Caco-2 (cell line): ENCODE measurements at regions not wholly inside any gene's neighbourhood (a gene's known extent, or its start where the extent isn't known, plus 50 kb on each side); places are given as distances from the start of the nearest gene placed in this dataset.

Experiments used
- BruUV-seq: library from RNA; stranded (reverse); fragments of 400-500 nt; replicated peaks from 2 replicates; lab custom pipeline; 2021; lab: Mats Ljungman, UMichigan
- CTCF ChIA-PET: fragments of 300-600 bp; sonication (Branson Sonifier 250); formaldehyde crosslinking; loops from one replicate; lab custom pipeline; 2022; ENCODE audit warnings: antibody characterized with exemption; lab: Charles Lee
- POLR2A ChIA-PET: fragments of 300-600 bp; sonication (Branson Sonifier 250); formaldehyde crosslinking; loops from one replicate; lab custom pipeline; 2022; ENCODE audit warnings: antibody characterized with exemption; lab: Charles Lee
- DNase-seq, 2 experiments: peaks; one replicate each; pipeline versions ENCODE4 v3.0.0 to v3.0.0-alpha.2; 2020 to 2022
- H3K27me3 ChIP-seq: replicated peaks from 2 replicates; pipeline ENCODE4 v1.6.0; 2011; ENCODE audit warnings: low read length; ENCODE audit not compliant: control insufficient read depth, insufficient read depth
- H3K36me3 ChIP-seq: 2 replicates; pipeline ENCODE4 v1.5.1; 2011; ENCODE audit warnings: low read length; ENCODE audit not compliant: control insufficient read depth, insufficient read depth
- H3K4me1 ChIP-seq: fragments of 250-450 bp; sonication (Bioruptor Pico); 2 replicates; pipeline ENCODE4 v1.5.1; 2020; ENCODE audit warnings: mild to moderate bottlenecking
- H3K4me3 ChIP-seq: 2 replicates; pipeline ENCODE4 v1.5.1; 2011; ENCODE audit warnings: low read depth, mild to moderate bottlenecking, control low read depth, low read length
- H3K9me3 ChIP-seq: fragments of 250-450 bp; sonication (Bioruptor Pico); 2 replicates; pipeline ENCODE4 v1.5.1; 2020; ENCODE audit warnings: mild to moderate bottlenecking, moderate library complexity
- H3K27ac Mint-ChIP-seq: one replicate; pipeline ENCODE4 v1.8.0; 2022; ENCODE audit warnings: mixed read lengths; ENCODE audit not compliant: unreplicated experiment
- H3K27me3 Mint-ChIP-seq: one replicate; pipeline ENCODE4 v1.8.0; 2022; ENCODE audit warnings: mixed read lengths; ENCODE audit not compliant: insufficient read depth, unreplicated experiment
- H3K36me3 Mint-ChIP-seq: one replicate; pipeline ENCODE4 v1.8.0; 2022; ENCODE audit warnings: mild to moderate bottlenecking, mixed read lengths; ENCODE audit not compliant: insufficient read depth, unreplicated experiment
- H3K4me1 Mint-ChIP-seq: one replicate; pipeline ENCODE4 v1.8.0; 2022; ENCODE audit warnings: low read depth, mixed read lengths; ENCODE audit not compliant: unreplicated experiment
- H3K4me3 Mint-ChIP-seq: one replicate; pipeline ENCODE4 v1.8.0; 2022; ENCODE audit warnings: mild to moderate bottlenecking, moderate library complexity, mixed read lengths; ENCODE audit not compliant: unreplicated experiment
- H3K9me3 Mint-ChIP-seq: one replicate; pipeline ENCODE4 v1.8.0; 2022; ENCODE audit warnings: mixed read lengths; ENCODE audit not compliant: unreplicated experiment
- intact Hi-C: fragments of 100-400 bp; cut with micrococcal nuclease; formaldehyde crosslinking; loops from one replicate; pipeline ENCODE4 v1.10.0; 2022; ENCODE audit not compliant: unreplicated experiment
- TF ChIP-seq, protein P1 (sequence below), 2 experiments: fragments of 200-600 bp in 1 of 2; IDR thresholded peaks; 1 replicate in 1 of 2; 2 replicates in 1 of 2; pipeline versions ENCODE4 v1.5.1 to v1.8.0; 2011 to 2022; ENCODE audit warnings: antibody characterized with exemption in 1 of 2, control low read depth in 1 of 2, inconsistent platforms in 1 of 2, low read depth in 1 of 2, low read length in 1 of 2, mild to moderate bottlenecking in 1 of 2, moderate library complexity in 1 of 2; ENCODE audit not compliant: insufficient read depth in 1 of 2, severe bottlenecking in 1 of 2, unreplicated experiment in 1 of 2

DNA sequence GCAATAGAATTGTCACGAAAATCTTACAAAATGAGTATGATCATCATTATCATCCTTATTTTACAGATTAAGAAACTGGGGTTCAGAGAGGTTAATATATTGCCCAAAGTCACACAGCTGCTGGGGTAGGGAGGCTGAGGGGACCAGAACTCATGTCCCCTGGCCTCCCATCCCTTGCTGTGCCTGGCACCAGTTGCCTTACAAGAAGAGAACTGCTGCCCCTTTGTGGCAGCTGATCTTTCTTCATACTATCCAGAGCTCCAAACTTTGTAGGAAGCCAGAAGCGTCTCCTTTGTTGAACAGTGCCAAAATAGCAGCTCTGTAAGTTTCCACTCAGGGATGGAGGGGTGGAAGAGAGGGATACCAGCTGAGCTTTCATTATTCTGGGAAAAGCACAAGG, 236.8 kb upstream of the TBC1D5 start:
- Mint-ChIP-seq H3K9me3 (no peaks in the 10 kb centered on the region), H3K27me3 (no peaks in the 10 kb centered on the region), H3K4me3 (no peak overlapping the region), H3K36me3 (no peaks in the 10 kb centered on the region), H3K27ac (no peak overlapping the region), H3K4me1 (no peaks in the 10 kb centered on the region)
- ChIA-PET POLR2A (no interaction called here), CTCF (interaction anchor here (0.9 to 1.4 kb wide), 2 partner anchors 85 to 334 kb away, joined by 3 to 4 read pairs; no protein-coding TSS in a partner anchor)
- no peak overlapping the region for H3K4me3 ChIP-seq
- intact Hi-C loops: loop anchor here (1.0 to 10.0 kb wide), 3 partner anchors 85 to 406 kb away; no protein-coding TSS in a partner anchor
- no peaks in the 10 kb centered on the region for H3K9me3 ChIP-seq
- TF ChIP-seq, protein P1, sequence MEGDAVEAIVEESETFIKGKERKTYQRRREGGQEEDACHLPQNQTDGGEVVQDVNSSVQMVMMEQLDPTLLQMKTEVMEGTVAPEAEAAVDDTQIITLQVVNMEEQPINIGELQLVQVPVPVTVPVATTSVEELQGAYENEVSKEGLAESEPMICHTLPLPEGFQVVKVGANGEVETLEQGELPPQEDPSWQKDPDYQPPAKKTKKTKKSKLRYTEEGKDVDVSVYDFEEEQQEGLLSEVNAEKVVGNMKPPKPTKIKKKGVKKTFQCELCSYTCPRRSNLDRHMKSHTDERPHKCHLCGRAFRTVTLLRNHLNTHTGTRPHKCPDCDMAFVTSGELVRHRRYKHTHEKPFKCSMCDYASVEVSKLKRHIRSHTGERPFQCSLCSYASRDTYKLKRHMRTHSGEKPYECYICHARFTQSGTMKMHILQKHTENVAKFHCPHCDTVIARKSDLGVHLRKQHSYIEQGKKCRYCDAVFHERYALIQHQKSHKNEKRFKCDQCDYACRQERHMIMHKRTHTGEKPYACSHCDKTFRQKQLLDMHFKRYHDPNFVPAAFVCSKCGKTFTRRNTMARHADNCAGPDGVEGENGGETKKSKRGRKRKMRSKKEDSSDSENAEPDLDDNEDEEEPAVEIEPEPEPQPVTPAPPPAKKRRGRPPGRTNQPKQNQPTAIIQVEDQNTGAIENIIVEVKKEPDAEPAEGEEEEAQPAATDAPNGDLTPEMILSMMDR (IDR thresholded peaks at IDR 0.05; ENCODE audit: insufficient read depth in 1 of 2, low read depth in 1 of 2, low read length in 1 of 2, severe bottlenecking in 1 of 2, unreplicated experiment in 1 of 2): no peak
- no peaks in the 10 kb centered on the region; the same call in 1 of the 2 replicates for H3K27me3 ChIP-seq
- DNase-seq: peak in 1 of 2 experiments; percentile 11
- no TSS peak for BruUV-seq
- peaks cover 4% of the 10 kb centered on the region; the same call in 1 of the 2 replicates for H3K4me1 ChIP-seq
- H3K36me3 ChIP-seq: no peaks in the 10 kb centered on the region

DNA sequence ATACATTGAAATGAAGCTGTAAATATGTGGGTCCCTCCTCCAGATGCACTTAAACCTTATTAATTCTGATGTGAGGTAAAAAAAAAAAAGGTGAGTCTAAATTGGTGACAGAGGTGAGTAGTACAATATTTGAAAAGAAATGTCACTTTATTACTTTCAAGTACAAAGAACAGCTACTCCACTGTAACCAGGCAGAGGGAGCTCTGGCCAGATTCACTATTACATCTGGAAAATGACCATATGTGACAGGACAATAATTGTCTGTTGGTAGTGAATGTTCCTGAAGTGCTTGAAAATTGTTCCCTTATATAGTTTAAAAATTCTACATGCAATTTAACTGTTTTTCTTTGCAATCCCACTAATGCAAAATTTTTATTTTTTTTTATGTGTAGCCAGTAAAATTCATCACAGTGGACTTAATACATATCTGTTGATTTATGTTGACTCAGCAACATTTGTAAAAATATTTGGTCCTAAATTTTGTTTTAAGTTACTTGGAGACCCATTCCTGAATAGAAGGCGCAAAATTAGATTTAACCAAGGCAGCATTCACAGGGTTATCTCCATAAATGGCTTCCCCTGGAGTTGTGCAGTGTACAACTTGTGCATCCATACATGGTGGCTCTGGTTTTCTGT, 231.9 kb upstream of the TBC1D5 start:
- H3K4me3 Mint-ChIP-seq: peak overlapping the region; percentile 52
- TF ChIP-seq, protein P1 (IDR thresholded peaks at IDR 0.05; ENCODE audit: insufficient read depth in 1 of 2, low read depth in 1 of 2, low read length in 1 of 2, severe bottlenecking in 1 of 2, unreplicated experiment in 1 of 2): peak; percentile 27 to 36
- ChIA-PET POLR2A (no interaction called here), CTCF (interaction anchor here (0.6 to 1.6 kb wide), 4 partner anchors 80 to 446 kb away, joined by 3 to 4 read pairs (median 4); no protein-coding TSS in a partner anchor)
- H3K9me3 ChIP-seq: no peaks in the 10 kb centered on the region
- H3K36me3 Mint-ChIP-seq: no peaks in the 10 kb centered on the region
- no TSS peak for BruUV-seq
- no peaks in the 10 kb centered on the region for H3K27me3 Mint-ChIP-seq
- peaks cover 30% of the 10 kb centered on the region for H3K4me1 ChIP-seq
- H3K9me3 Mint-ChIP-seq: no peaks in the 10 kb centered on the region
- H3K27ac Mint-ChIP-seq: no peak overlapping the region
- no peaks in the 10 kb centered on the region for H3K36me3 ChIP-seq
- no peaks in the 10 kb centered on the region for H3K27me3 ChIP-seq
- peak in 1 of 2 experiments; percentile 9 for DNase-seq
- no peak overlapping the region for H3K4me3 ChIP-seq
- peaks cover 24% of the 10 kb centered on the region for H3K4me1 Mint-ChIP-seq
- intact Hi-C loops: loop anchor here (5.0 to 10.0 kb wide), 2 partner anchors 232 to 410 kb away; partner anchors contain the start of gene TBC1D5

DNA sequence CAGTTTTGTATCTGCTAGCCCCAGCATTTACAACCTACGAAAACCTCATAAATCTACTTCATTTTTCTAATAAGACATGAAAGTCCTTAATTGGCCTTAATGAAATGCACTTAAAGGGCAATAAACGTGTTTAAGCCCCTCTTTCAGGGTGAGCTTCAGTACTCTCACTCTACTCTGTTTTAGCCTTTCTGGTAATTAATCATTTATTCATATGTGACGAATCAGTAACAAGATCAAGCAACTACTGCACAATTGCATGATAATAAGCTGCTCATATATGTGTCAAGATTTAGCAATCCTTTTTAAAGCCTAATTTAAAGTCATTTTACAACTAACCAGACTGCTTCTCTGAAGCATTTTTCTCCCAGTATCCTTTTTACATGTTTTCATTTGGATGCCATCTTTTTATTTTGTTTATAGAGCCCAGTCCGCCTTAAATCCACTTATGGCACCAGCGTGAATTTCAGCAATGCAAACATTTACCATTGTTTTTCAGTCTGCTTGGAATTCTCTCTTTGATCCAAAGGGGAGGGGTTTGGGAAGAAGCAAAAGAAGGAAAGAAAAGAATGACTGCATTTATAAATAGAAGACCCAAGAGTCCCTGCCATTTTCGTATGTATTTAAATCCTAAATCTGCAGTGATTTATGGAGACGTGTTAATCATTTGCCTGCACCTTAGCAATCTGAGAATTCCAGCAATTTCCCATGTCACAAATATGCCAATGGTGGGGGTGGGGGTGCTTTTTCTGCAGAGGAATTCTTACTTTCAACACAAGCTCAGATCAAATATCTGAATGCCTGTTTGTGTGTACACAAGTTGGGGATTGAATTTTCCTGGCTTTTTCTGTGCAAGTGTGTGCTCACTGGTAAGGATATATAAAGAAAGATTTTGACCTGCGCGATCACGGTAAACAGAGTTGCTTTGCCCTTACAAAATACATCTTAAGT, 230.8 kb upstream of the TBC1D5 start:
- ChIA-PET POLR2A (no interaction called here), CTCF (interaction anchor here (0.6 to 1.6 kb wide), 3 partner anchors 78 to 447 kb away, joined by 3 to 4 read pairs (median 4); no protein-coding TSS in a partner anchor)
- intact Hi-C loops: loop anchor here (2.0 to 10.0 kb wide), 4 partner anchors 26 to 412 kb away; partner anchors contain the start of gene TBC1D5
- peak; percentile 75 to 80 for DNase-seq
- H3K36me3 Mint-ChIP-seq: no peaks in the 10 kb centered on the region
- peaks cover 26% of the 10 kb centered on the region for H3K4me1 Mint-ChIP-seq
- no peaks in the 10 kb centered on the region for H3K9me3 Mint-ChIP-seq
- TF ChIP-seq, protein P1 (IDR thresholded peaks at IDR 0.05; ENCODE audit: insufficient read depth in 1 of 2, low read depth in 1 of 2, low read length in 1 of 2, severe bottlenecking in 1 of 2, unreplicated experiment in 1 of 2): no peak
- Histone ChIP-seq H3K4me3 (peak overlapping the region; percentile 2; the same call in 1 of the 2 replicates), H3K27me3 (no peaks in the 10 kb centered on the region), H3K36me3 (no peaks in the 10 kb centered on the region), H3K4me1 (peaks cover 32% of the 10 kb centered on the region), H3K9me3 (no peaks in the 10 kb centered on the region)
- peak overlapping the region; percentile 56 for H3K27ac Mint-ChIP-seq
- no peaks in the 10 kb centered on the region for H3K27me3 Mint-ChIP-seq
- peak overlapping the region; percentile 52 for H3K4me3 Mint-ChIP-seq
- no TSS peak for BruUV-seq
